KMS-11 (cell line): ENCODE measurements at regions not wholly inside any gene's neighbourhood (a gene's known extent, or its start where the extent isn't known, plus 50 kb on each side); places are given as distances from the start of the nearest gene placed in this dataset.

Source experiments
- H2AFZ ChIP-seq: fragments of 200-600 bp; sonication (generic); 2 replicates; pipeline ENCODE4 v1.6.1; 2016; ENCODE audit warnings: antibody characterized with exemption, mixed run types, low read depth
- H3K27ac ChIP-seq: fragments of 200-600 bp; sonication (generic); 2 replicates; pipeline ENCODE4 v1.6.1; 2016; ENCODE audit warnings: mild to moderate bottlenecking, mixed run types
- H3K27me3 ChIP-seq: fragments of 200-600 bp; sonication (generic); 2 replicates; pipeline ENCODE4 v1.6.1; 2017; ENCODE audit warnings: mild to moderate bottlenecking, low read depth, mixed run types, moderate library complexity; ENCODE audit not compliant: insufficient read depth
- H3K36me3 ChIP-seq: fragments of 200-600 bp; sonication (generic); 2 replicates; pipeline ENCODE4 v1.6.1; 2017; ENCODE audit warnings: mild to moderate bottlenecking, mixed run types; ENCODE audit not compliant: insufficient read depth
- H3K4me1 ChIP-seq: fragments of 200-600 bp; sonication (generic); 2 replicates; pipeline ENCODE4 v1.6.1; 2016; ENCODE audit warnings: mild to moderate bottlenecking, low read depth, mixed run types; ENCODE audit not compliant: poor library complexity, severe bottlenecking
- H3K4me2 ChIP-seq: fragments of 200-600 bp; sonication (generic); 2 replicates; pipeline ENCODE4 v1.7.0; 2016; ENCODE audit warnings: mild to moderate bottlenecking, mixed run types
- H3K4me3 ChIP-seq: fragments of 200-600 bp; sonication (generic); IDR thresholded peaks from 2 replicates; pipeline ENCODE4 v1.6.1; 2017; ENCODE audit warnings: low read depth, low read length, mixed read lengths; ENCODE audit not compliant: insufficient read depth
- H3K79me2 ChIP-seq: fragments of 200-600 bp; sonication (generic); 2 replicates; pipeline ENCODE4 v1.6.1; 2016; ENCODE audit warnings: low read depth, mixed run types; ENCODE audit not compliant: insufficient read depth
- H3K9ac ChIP-seq: fragments of 200-600 bp; sonication (generic); 2 replicates; pipeline ENCODE4 v1.6.1; 2016; ENCODE audit warnings: mild to moderate bottlenecking, mixed run types
- H4K20me1 ChIP-seq: fragments of 200-600 bp; sonication (generic); 2 replicates; pipeline ENCODE4 v1.6.1; 2016; ENCODE audit warnings: mild to moderate bottlenecking, mixed run types; ENCODE audit not compliant: insufficient read depth
- TF ChIP-seq, protein P1 (sequence below): fragments of 200-600 bp; sonication (generic); conservative IDR thresholded peaks from 2 replicates; pipeline ENCODE4 v1.6.1; 2017; ENCODE audit warnings: low read depth, mild to moderate bottlenecking, antibody characterized with exemption, low read length, moderate library complexity, mixed read lengths

DNA sequence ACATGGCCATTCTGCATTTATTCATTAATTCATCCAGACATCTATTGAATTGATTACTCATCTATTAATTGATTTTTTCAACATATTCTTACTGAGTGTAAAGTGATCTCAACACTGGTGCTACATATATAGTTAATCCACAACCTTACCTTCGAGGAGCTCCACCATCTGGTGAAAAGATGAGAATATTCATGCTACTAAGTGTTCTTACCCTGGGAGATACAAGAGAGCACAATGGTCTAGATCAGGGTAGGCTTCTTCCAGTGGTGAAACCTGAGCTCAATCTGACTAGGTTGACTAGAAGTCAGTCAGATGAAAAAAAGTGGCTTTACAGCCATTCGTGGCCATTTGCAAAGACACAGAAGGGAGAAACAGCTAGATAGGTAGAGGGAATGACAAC, 507.4 kb downstream of the ANKRD7 start:
- Histone ChIP-seq H3K36me3 (no peaks in the 10 kb centered on the region), H3K79me2 (no peaks in the 10 kb centered on the region), H3K4me1 (no peaks in the 10 kb centered on the region), H4K20me1 (no peaks in the 10 kb centered on the region), H3K4me3 (no peak overlapping the region), H3K27me3 (no peaks in the 10 kb centered on the region), H3K4me2 (no peak overlapping the region), H2AFZ (no peak overlapping the region), H3K9ac (no peak overlapping the region), H3K27ac (no peak overlapping the region)
- TF ChIP-seq, protein P1, sequence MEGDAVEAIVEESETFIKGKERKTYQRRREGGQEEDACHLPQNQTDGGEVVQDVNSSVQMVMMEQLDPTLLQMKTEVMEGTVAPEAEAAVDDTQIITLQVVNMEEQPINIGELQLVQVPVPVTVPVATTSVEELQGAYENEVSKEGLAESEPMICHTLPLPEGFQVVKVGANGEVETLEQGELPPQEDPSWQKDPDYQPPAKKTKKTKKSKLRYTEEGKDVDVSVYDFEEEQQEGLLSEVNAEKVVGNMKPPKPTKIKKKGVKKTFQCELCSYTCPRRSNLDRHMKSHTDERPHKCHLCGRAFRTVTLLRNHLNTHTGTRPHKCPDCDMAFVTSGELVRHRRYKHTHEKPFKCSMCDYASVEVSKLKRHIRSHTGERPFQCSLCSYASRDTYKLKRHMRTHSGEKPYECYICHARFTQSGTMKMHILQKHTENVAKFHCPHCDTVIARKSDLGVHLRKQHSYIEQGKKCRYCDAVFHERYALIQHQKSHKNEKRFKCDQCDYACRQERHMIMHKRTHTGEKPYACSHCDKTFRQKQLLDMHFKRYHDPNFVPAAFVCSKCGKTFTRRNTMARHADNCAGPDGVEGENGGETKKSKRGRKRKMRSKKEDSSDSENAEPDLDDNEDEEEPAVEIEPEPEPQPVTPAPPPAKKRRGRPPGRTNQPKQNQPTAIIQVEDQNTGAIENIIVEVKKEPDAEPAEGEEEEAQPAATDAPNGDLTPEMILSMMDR: no peak

DNA sequence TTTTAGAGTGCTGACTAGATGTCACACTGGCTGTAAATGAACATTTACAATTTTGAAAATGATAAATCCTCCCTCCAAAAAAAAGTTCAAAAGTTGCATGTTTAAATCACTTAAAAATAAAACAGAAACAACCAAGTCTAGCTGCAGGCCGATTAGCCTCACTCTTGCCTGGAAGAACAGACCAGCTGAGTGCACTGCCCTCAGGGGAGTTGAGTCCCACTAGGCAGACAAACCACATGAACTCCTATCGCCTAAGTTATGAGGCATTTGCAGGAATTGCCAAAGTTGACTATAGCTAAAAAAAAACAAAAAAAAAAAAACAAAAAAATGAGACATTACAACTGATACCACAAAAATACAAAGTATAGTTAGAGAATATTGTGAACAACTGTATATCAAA, 510.0 kb downstream of the ANKRD7 start:
- no peaks in the 10 kb centered on the region for H3K79me2 ChIP-seq
- H3K9ac ChIP-seq: no peak overlapping the region
- no peak overlapping the region for H3K4me2 ChIP-seq
- no peaks in the 10 kb centered on the region for H3K27me3 ChIP-seq
- H3K4me3 ChIP-seq: no peak overlapping the region
- H3K4me1 ChIP-seq: no peaks in the 10 kb centered on the region
- no peaks in the 10 kb centered on the region for H4K20me1 ChIP-seq
- TF ChIP-seq, protein P1: no peak
- no peaks in the 10 kb centered on the region for H3K36me3 ChIP-seq
- no peak overlapping the region for H2AFZ ChIP-seq
- no peak overlapping the region for H3K27ac ChIP-seq

DNA sequence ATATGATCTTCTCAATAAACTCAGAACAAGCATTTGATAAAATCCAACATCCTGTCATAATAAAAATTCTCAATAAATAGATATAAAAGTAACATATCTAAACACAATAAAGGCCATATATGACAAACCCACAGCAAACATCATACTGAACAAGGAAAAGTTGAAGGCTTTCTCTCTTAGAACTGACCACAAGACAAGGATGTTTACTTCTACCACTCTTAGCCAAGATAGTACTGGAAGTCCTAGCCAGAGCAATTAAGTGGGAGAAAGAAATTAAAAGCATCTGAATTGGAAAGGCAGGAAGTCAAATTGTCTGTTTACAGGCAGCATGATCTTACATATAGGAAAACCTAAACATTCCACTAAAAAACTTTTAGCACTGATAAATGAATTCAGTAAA, 510.9 kb downstream of the ANKRD7 start:
- H4K20me1 ChIP-seq: no peaks in the 10 kb centered on the region
- H3K4me3 ChIP-seq: no peak overlapping the region
- H3K27ac ChIP-seq: no peak overlapping the region
- no peaks in the 10 kb centered on the region for H3K4me1 ChIP-seq
- no peak overlapping the region for H2AFZ ChIP-seq
- TF ChIP-seq, protein P1: no peak
- H3K9ac ChIP-seq: no peak overlapping the region
- H3K4me2 ChIP-seq: no peak overlapping the region
- no peaks in the 10 kb centered on the region for H3K36me3 ChIP-seq
- H3K79me2 ChIP-seq: no peaks in the 10 kb centered on the region
- H3K27me3 ChIP-seq: no peaks in the 10 kb centered on the region

DNA sequence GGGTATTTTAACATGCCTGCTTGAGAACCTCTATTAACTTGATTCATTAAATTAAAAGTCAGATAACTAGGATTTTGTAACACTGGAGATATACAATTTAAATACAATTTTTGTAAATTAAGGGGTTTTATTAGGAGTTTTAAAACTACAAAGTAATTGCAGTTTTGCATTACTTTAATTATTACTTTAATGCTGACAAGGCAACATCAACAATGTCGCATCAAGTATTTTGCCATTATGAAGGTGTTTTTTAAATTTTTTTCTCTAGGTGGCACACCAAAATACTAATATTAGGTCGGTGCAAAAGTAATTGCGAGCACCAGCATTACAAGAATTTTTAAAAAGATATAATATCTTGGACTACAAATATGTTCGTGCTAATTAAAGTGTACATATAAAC, 513.4 kb downstream of the ANKRD7 start:
- Histone ChIP-seq H3K27ac (no peak overlapping the region), H3K4me3 (no peak overlapping the region), H3K79me2 (no peaks in the 10 kb centered on the region), H4K20me1 (no peaks in the 10 kb centered on the region), H3K4me2 (no peak overlapping the region), H3K27me3 (no peaks in the 10 kb centered on the region), H2AFZ (no peak overlapping the region), H3K36me3 (no peaks in the 10 kb centered on the region), H3K9ac (no peak overlapping the region), H3K4me1 (no peaks in the 10 kb centered on the region)
- TF ChIP-seq, protein P1: no peak

DNA sequence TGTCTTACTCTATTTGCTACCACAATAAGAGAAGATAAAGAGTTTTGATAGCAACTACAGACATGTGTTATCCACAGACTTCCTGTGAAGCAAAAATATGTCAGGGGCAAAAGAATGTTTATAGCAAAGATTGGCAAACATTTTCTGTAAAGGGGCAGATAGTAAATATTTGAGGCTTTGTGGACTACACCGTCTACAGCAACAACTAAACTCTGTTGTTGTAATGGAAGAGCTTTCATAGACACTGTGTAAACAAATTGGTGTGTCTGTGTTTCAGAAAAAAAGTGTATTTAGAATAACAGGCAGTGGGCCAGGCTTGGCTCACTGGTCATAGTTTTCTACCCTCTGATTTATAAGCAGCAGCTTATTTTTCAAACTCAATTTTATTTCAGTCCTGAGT, 521.4 kb downstream of the ANKRD7 start:
- TF ChIP-seq, protein P1: no peak
- Histone ChIP-seq H3K9ac (no peak overlapping the region), H3K27me3 (no peaks in the 10 kb centered on the region), H3K4me1 (no peaks in the 10 kb centered on the region), H4K20me1 (no peaks in the 10 kb centered on the region), H3K79me2 (no peaks in the 10 kb centered on the region), H3K4me2 (no peak overlapping the region), H3K27ac (no peak overlapping the region), H2AFZ (no peak overlapping the region), H3K36me3 (no peaks in the 10 kb centered on the region), H3K4me3 (no peak overlapping the region)
